ENCODE measurements at regions not wholly inside any gene's neighbourhood (a gene's known extent, or its start where the extent isn't known, plus 50 kb on each side); places are given as distances from the start of the nearest gene placed in this dataset.
A peak's percentile ranks its signal among the peaks of the same experiment; 100 is the strongest.

- no peaks in the 10 kb centered on the region for H3F3A ChIP-seq (ENCODE audit: low read length, unreplicated experiment)
- no peak overlapping the region for H3K27ac ChIP-seq (ENCODE audit: low read length)
- H3K4me3 ChIP-seq (ENCODE audit: low read length), result no peak overlapping the region
- no peak overlapping the region for H2AFZ ChIP-seq (ENCODE audit: low read length)
- no peaks in the 10 kb centered on the region for H3K36me3 ChIP-seq (ENCODE audit: low read depth, low read length)
- DNase-seq, result no peak
- H3K9me2 ChIP-seq (replicated peaks; ENCODE audit: low read length), result no peaks in the 10 kb centered on the region; the same call in 1 of the 2 replicates
- H3K79me2 ChIP-seq (ENCODE audit: low read length), result no peaks in the 10 kb centered on the region
- intact Hi-C loops (cut with micrococcal nuclease), result no loop called here
- no peaks in the 10 kb centered on the region for H4K20me1 ChIP-seq (ENCODE audit: low read length)
- peaks cover 26% of the 10 kb centered on the region for H3K27me3 ChIP-seq (ENCODE audit: low read length)
- no peak for ATAC-seq
- ChIA-PET CTCF (no interaction called here), POLR2A (ENCODE audit: unreplicated experiment) (no interaction called here)
- no peak overlapping the region for H3K9ac ChIP-seq (ENCODE audit: low read length)
- BruUV-seq (replicated peaks), result no TSS peak
- H3K4me2 ChIP-seq (ENCODE audit: low read length), result no peak overlapping the region
- no peaks in the 10 kb centered on the region for H3K9me3 ChIP-seq (ENCODE audit: low read length)
- no peaks in the 10 kb centered on the region for H3K4me1 ChIP-seq (ENCODE audit: insufficient read depth, low read length)
- TF ChIP-seq, protein P1, sequence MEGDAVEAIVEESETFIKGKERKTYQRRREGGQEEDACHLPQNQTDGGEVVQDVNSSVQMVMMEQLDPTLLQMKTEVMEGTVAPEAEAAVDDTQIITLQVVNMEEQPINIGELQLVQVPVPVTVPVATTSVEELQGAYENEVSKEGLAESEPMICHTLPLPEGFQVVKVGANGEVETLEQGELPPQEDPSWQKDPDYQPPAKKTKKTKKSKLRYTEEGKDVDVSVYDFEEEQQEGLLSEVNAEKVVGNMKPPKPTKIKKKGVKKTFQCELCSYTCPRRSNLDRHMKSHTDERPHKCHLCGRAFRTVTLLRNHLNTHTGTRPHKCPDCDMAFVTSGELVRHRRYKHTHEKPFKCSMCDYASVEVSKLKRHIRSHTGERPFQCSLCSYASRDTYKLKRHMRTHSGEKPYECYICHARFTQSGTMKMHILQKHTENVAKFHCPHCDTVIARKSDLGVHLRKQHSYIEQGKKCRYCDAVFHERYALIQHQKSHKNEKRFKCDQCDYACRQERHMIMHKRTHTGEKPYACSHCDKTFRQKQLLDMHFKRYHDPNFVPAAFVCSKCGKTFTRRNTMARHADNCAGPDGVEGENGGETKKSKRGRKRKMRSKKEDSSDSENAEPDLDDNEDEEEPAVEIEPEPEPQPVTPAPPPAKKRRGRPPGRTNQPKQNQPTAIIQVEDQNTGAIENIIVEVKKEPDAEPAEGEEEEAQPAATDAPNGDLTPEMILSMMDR (conservative IDR thresholded peaks at IDR 0.05; ENCODE audit: low read depth, low read length), result no peak
- TF ChIP-seq EZH2phosphoT487 (IDR thresholded peaks at IDR 0.05; ENCODE audit: borderline replicate concordance, low read length) (no peak), EZH2 (IDR thresholded peaks at IDR 0.05; ENCODE audit: low read length, unreplicated experiment) (no peak)
Observed at GRCh38 chr20:51175156-51175555, 152.2 kb upstream of the KCNG1 start.

- BruUV-seq (replicated peaks), result no TSS peak
- Histone ChIP-seq H3K79me2 (ENCODE audit: low read length) (no peaks in the 10 kb centered on the region), H3K4me2 (ENCODE audit: low read length) (no peak overlapping the region), H3K27me3 (ENCODE audit: low read length) (peaks cover 20% of the 10 kb centered on the region), H2AFZ (ENCODE audit: low read length) (no peak overlapping the region), H3K27ac (ENCODE audit: low read length) (no peak overlapping the region), H3K4me3 (ENCODE audit: low read length) (no peak overlapping the region), H3K36me3 (ENCODE audit: low read depth, low read length) (no peaks in the 10 kb centered on the region), H3K9ac (ENCODE audit: low read length) (no peak overlapping the region), H3F3A (ENCODE audit: low read length, unreplicated experiment) (no peaks in the 10 kb centered on the region), H4K20me1 (ENCODE audit: low read length) (no peaks in the 10 kb centered on the region), H3K9me2 (replicated peaks; ENCODE audit: low read length) (no peaks in the 10 kb centered on the region; the same call in 1 of the 2 replicates), H3K4me1 (ENCODE audit: insufficient read depth, low read length) (no peaks in the 10 kb centered on the region), H3K9me3 (ENCODE audit: low read length) (no peaks in the 10 kb centered on the region)
- DNase-seq (no peak), ATAC-seq (peak; percentile 45; the same call in 1 of the 2 replicates)
- intact Hi-C loops (cut with micrococcal nuclease), result no loop called here
- ChIA-PET CTCF (no interaction called here), POLR2A (ENCODE audit: unreplicated experiment) (no interaction called here)
- TF ChIP-seq, protein P1 (conservative IDR thresholded peaks at IDR 0.05; ENCODE audit: low read depth, low read length), result peak; percentile 33
- TF ChIP-seq EZH2phosphoT487 (IDR thresholded peaks at IDR 0.05; ENCODE audit: borderline replicate concordance, low read length), result no peak
Observed at GRCh38 chr20:51174536-51174935, 151.6 kb upstream of the KCNG1 start.

GRCh38 chr20:51172558-51173428, 149.9 kb upstream of the KCNG1 start:
- Histone ChIP-seq H3K9me2 (replicated peaks; ENCODE audit: low read length) (no peaks in the 10 kb centered on the region; the same call in 1 of the 2 replicates), H3F3A (ENCODE audit: low read length, unreplicated experiment) (no peaks in the 10 kb centered on the region), H3K36me3 (ENCODE audit: low read depth, low read length) (no peaks in the 10 kb centered on the region), H3K79me2 (ENCODE audit: low read length) (no peaks in the 10 kb centered on the region), H3K9ac (ENCODE audit: low read length) (no peak overlapping the region), H4K20me1 (ENCODE audit: low read length) (no peaks in the 10 kb centered on the region), H3K4me1 (ENCODE audit: insufficient read depth, low read length) (no peaks in the 10 kb centered on the region), H3K4me2 (ENCODE audit: low read length) (no peak overlapping the region), H3K9me3 (ENCODE audit: low read length) (no peaks in the 10 kb centered on the region), H3K27ac (ENCODE audit: low read length) (no peak overlapping the region), H3K4me3 (ENCODE audit: low read length) (no peak overlapping the region), H2AFZ (ENCODE audit: low read length) (no peak overlapping the region), H3K27me3 (ENCODE audit: low read length) (peaks cover 11% of the 10 kb centered on the region)
- intact Hi-C loops (cut with micrococcal nuclease), result no loop called here
- DNase-seq, result no peak
- CTCF ChIA-PET, result no interaction called here
- TF ChIP-seq, protein P1 (conservative IDR thresholded peaks at IDR 0.05; ENCODE audit: low read depth, low read length), result peak; percentile 47
- no peak for TF ChIP-seq EZH2 (IDR thresholded peaks at IDR 0.05; ENCODE audit: low read length, unreplicated experiment)
- TF ChIP-seq EZH2phosphoT487 (IDR thresholded peaks at IDR 0.05; ENCODE audit: borderline replicate concordance, low read length), result no peak
- ATAC-seq, result no peak
- POLR2A ChIA-PET (ENCODE audit: unreplicated experiment), result no interaction called here
- no TSS peak for BruUV-seq (replicated peaks)

All from PC-3 (cell line).